ENCODE measurements at regions not wholly inside any gene's neighbourhood (a gene's known extent, or its start where the extent isn't known, plus 50 kb on each side); places are given as distances from the start of the nearest gene placed in this dataset.

DNA sequence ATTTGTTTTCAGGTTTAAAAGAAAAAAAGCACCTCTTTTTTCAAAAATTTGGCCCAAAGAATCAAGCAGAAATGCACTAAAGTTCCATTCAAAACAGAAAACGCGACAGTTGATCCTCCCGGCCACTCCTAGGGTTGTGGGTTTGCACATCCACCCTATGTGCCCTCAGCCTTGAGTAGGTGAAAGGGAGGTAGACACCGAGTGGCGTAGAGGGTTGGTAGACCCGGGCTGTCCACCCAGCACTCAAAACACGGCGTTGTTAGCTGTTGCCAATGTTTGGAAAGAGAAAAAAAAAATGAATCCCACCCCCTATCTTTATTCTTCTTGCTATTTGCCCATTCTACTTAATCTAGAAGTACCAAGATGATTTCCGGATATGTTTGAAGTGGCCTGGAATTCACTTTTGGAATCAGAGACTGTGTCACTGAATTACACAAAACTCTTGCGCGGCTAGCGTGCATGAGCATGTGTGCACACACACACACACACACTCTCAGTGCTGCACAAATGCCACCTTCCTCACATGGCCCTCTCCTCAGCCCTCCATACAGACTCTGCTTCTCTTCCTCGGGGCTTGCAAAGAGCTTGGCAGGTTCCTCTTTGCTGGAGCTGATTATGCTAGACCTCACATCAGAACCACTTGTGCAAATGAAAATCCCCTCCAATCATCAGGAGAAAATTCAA lies 110.2 kb upstream of the HAND1 start:
- ATAC-seq (ENCODE audit: insufficient number of reproducible peaks, low FRiP score, low read depth) (no peak), DNase-seq (ENCODE audit: low spot score) (no peak)
- H3K4me1 ChIP-seq (ENCODE audit: control insufficient read depth in 1 of 2, low read depth in 2 of 2): no peaks in the 10 kb centered on the region
- no peaks in the 10 kb centered on the region for H3K9me3 ChIP-seq
- no peaks in the 10 kb centered on the region for H3K27me3 ChIP-seq (replicated peaks; ENCODE audit: insufficient read depth)
- H3K36me3 ChIP-seq: no peaks in the 10 kb centered on the region
- TF ChIP-seq, protein P1, sequence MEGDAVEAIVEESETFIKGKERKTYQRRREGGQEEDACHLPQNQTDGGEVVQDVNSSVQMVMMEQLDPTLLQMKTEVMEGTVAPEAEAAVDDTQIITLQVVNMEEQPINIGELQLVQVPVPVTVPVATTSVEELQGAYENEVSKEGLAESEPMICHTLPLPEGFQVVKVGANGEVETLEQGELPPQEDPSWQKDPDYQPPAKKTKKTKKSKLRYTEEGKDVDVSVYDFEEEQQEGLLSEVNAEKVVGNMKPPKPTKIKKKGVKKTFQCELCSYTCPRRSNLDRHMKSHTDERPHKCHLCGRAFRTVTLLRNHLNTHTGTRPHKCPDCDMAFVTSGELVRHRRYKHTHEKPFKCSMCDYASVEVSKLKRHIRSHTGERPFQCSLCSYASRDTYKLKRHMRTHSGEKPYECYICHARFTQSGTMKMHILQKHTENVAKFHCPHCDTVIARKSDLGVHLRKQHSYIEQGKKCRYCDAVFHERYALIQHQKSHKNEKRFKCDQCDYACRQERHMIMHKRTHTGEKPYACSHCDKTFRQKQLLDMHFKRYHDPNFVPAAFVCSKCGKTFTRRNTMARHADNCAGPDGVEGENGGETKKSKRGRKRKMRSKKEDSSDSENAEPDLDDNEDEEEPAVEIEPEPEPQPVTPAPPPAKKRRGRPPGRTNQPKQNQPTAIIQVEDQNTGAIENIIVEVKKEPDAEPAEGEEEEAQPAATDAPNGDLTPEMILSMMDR (IDR thresholded peaks at IDR 0.05): no peak
- H3K4me3 ChIP-seq: no peak overlapping the region
- no peak overlapping the region for H3K27ac ChIP-seq

DNA sequence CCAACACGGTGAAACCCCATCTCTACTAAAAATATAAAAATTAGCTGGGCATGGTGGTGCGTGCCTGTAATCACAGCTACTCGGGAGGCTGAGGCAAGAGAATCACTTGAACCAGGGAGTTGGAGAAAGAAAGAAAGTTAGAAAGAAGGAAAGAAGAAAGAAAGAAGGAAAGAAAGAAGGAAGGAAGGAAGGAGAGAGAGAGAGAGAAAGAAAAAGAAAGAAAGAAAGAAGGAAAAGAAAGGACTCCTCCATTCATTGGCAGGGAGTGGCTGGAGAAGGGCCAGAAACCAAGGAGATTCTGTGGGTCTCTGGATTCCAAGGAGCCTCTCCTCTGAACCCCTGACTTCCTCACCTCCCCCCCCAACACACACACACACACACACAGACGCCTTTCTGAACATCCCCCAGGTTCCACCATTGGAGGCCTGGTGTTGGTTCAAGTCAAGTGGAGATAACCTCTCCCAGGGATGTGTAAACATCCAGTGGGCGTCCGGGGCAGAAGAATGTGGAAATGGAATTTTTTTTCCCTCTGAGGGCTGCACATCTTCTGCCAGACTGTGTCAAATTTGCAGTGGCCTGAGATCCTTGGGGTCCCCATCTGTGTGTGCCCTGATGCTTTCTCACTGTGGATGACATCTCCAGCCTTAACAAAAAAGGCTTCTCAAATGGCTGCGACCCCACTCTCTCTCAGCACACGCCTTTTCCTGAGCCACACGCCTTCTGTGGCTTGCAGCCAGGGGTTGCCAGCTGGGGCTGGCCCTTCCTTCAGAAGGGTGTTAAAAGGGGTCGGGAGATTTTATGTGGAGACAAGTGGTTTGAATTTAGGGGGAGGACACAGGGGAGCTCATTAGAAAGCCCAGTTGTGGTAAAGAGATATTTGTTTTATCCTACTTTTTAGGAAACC lies 109.3 kb upstream of the HAND1 start:
- H3K36me3 ChIP-seq: no peaks in the 10 kb centered on the region
- no peaks in the 10 kb centered on the region for H3K9me3 ChIP-seq
- H3K4me1 ChIP-seq (ENCODE audit: control insufficient read depth in 1 of 2, low read depth in 2 of 2): no peaks in the 10 kb centered on the region
- ATAC-seq (ENCODE audit: insufficient number of reproducible peaks, low FRiP score, low read depth): no peak
- H3K27me3 ChIP-seq (replicated peaks; ENCODE audit: insufficient read depth): no peaks in the 10 kb centered on the region
- TF ChIP-seq, protein P1 (IDR thresholded peaks at IDR 0.05): no peak
- DNase-seq (ENCODE audit: low spot score): no peak
- no peak overlapping the region for H3K4me3 ChIP-seq
- no peak overlapping the region for H3K27ac ChIP-seq

DNA sequence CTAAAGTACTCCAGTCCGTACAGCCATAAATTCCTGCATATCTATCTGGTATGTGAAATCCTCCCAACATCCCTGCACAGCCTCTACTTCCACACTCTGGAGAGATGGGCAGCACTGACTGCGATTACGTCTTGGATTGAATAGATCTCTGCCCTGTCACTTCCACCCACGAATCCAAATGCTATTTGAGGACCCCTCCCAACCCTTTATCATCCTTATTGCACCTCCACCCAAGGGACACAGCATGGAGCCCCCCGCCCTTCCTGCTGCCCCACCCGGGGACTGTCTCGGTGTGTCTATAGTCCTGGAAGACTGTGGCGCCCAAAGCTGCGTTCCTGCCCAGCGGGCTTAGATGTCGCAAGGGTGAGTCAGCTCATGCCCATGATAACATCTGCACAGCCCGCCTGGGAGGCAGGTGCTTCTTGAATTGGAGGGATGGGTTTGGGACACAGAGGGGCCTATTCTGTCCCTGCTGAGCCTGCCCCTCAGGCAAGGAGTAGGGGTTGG lies 105.7 kb upstream of the HAND1 start:
- ATAC-seq (ENCODE audit: insufficient number of reproducible peaks, low FRiP score, low read depth) (no peak), DNase-seq (ENCODE audit: low spot score) (no peak)
- H3K4me1 ChIP-seq (ENCODE audit: control insufficient read depth in 1 of 2, low read depth in 2 of 2): no peaks in the 10 kb centered on the region
- no peaks in the 10 kb centered on the region for H3K36me3 ChIP-seq
- no peaks in the 10 kb centered on the region for H3K9me3 ChIP-seq
- H3K27me3 ChIP-seq (replicated peaks; ENCODE audit: insufficient read depth): no peaks in the 10 kb centered on the region
- TF ChIP-seq, protein P1 (IDR thresholded peaks at IDR 0.05): no peak
- no peak overlapping the region for H3K4me3 ChIP-seq
- no peak overlapping the region for H3K27ac ChIP-seq

DNA sequence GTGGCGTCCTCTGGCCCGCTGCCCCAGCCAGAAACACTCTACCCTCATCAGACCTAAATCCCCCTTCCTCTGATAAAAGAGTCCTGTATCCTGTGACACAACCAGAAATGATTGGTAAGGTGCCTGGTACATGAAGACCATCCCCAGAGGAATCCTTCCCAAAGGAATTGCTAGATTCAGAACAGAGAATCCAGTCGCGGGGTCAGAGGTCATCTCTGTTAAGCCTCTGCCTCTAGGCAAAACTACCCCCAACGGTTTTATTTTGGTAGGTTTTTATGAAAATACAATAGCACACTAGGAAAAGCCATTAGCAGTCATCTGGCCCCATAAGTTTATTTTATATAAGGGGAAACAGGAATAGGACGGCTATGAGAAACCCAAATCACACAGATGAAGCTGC lies 102.4 kb upstream of the HAND1 start:
- H3K36me3 ChIP-seq: no peaks in the 10 kb centered on the region
- DNase-seq (ENCODE audit: low spot score): no peak
- ATAC-seq (ENCODE audit: insufficient number of reproducible peaks, low FRiP score, low read depth): no peak
- no peaks in the 10 kb centered on the region for H3K9me3 ChIP-seq
- TF ChIP-seq, protein P1 (IDR thresholded peaks at IDR 0.05): no peak
- H3K4me1 ChIP-seq (ENCODE audit: control insufficient read depth in 1 of 2, low read depth in 2 of 2): no peaks in the 10 kb centered on the region
- H3K27me3 ChIP-seq (replicated peaks; ENCODE audit: insufficient read depth): no peaks in the 10 kb centered on the region
- H3K4me3 ChIP-seq: no peak overlapping the region
- H3K27ac ChIP-seq: no peak overlapping the region

DNA sequence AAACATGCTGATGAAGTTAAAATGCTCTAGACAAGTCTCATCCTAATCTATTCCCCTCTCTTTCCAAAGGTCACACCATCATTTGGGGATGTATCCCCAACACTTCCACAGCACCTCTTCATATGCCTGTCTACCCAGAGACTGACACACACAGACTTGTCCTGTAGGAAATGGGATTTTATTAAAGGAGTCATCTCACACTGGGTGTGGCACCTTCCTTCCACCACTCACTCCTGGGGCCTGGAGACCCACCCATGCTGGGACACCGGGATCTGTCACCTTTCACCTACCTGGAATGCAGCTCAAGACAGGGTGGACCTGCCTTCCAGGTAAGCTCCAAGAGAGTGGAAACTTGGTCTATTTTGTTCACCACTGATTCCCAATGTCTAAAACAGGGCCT lies 99.4 kb upstream of the HAND1 start:
- DNase-seq (ENCODE audit: low spot score) (no peak), ATAC-seq (ENCODE audit: insufficient number of reproducible peaks, low FRiP score, low read depth) (no peak)
- Histone ChIP-seq H3K9me3 (no peaks in the 10 kb centered on the region), H3K27me3 (replicated peaks; ENCODE audit: insufficient read depth) (no peaks in the 10 kb centered on the region), H3K4me1 (ENCODE audit: control insufficient read depth in 1 of 2, low read depth in 2 of 2) (no peaks in the 10 kb centered on the region), H3K36me3 (no peaks in the 10 kb centered on the region), H3K27ac (no peak overlapping the region), H3K4me3 (no peak overlapping the region)
- TF ChIP-seq, protein P1 (IDR thresholded peaks at IDR 0.05): no peak

Measured in thoracic aorta (tissue), 2 donors.